ENCODE measurements at regions not wholly inside any gene's neighbourhood (a gene's known extent, or its start where the extent isn't known, plus 50 kb on each side); places are given as distances from the start of the nearest gene placed in this dataset.

DNA sequence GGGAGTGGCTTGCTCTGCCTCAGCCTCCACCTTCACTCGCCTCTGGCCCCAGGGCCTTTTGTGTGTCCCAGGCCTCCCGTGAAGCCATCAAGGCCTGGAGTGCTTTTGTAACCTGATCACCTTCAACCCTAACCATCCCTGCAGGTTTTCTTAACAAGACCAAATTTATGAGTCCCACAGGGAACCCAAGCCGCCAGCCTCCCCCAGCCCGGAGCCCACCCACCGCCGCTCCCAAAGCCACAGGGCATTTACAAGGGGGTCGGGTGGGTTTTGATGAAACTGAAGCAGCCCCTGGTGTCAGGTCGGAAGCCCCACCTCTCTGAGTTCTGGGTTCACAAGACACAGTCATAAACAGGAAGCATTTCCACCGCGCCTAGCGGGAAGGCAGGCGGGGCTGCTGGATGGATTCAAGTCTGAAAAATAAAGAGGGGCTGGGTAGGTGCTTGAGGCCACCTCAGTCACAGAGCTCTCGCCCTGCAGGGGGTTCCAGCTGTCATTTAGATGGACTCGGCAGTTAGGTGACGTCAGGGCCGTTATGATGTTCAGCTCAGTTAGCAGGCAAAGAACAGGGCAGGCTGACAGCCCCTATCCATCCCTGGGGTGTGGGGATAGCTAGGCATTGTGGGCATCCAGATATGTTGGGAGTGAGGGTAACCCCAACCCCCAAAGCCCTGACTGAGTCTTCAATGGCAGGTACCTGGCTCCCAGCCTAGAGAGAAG lies 128.5 kb downstream of the BCOR start:
- intact Hi-C loops (cut with micrococcal nuclease), result no loop called here
- H3K27ac ChIP-seq (ENCODE audit: low read length), result no peak overlapping the region
- H3K36me3 ChIP-seq (ENCODE audit: control insufficient read depth, insufficient read depth, low read length), result no peaks in the 10 kb centered on the region
- Mint-ChIP-seq H3K27ac (no peak overlapping the region), H3K36me3 (no peaks in the 10 kb centered on the region), H3K4me3 (no peak overlapping the region), H3K4me1 (no peaks in the 10 kb centered on the region), H3K27me3 (ENCODE audit: low read depth in 2 of 2) (peaks cover 3 to 19% of the 10 kb centered on the region in 2 donors), H3K9me3 (no peaks in the 10 kb centered on the region)
- 57% methylated on average over 16 of the region's 16 CpGs for WGBS (ENCODE audit: insufficient coverage)
- no peaks in the 10 kb centered on the region for H3K27me3 ChIP-seq (ENCODE audit: control insufficient read depth, insufficient read depth, low read length)
- peak in 1 of 2 donors; percentile 39 for DNase-seq
- no peak for ATAC-seq
- H3K4me1 ChIP-seq (ENCODE audit: control insufficient read depth, insufficient read depth, low read length), result peaks cover 6% of the 10 kb centered on the region
- no peaks in the 10 kb centered on the region for H3K9me3 ChIP-seq (ENCODE audit: control insufficient read depth, insufficient read depth, low read length)
- TF ChIP-seq CTCF (IDR thresholded peaks at IDR 0.05), result no peak
- no peak overlapping the region for H3K4me3 ChIP-seq (ENCODE audit: low read length)

DNA sequence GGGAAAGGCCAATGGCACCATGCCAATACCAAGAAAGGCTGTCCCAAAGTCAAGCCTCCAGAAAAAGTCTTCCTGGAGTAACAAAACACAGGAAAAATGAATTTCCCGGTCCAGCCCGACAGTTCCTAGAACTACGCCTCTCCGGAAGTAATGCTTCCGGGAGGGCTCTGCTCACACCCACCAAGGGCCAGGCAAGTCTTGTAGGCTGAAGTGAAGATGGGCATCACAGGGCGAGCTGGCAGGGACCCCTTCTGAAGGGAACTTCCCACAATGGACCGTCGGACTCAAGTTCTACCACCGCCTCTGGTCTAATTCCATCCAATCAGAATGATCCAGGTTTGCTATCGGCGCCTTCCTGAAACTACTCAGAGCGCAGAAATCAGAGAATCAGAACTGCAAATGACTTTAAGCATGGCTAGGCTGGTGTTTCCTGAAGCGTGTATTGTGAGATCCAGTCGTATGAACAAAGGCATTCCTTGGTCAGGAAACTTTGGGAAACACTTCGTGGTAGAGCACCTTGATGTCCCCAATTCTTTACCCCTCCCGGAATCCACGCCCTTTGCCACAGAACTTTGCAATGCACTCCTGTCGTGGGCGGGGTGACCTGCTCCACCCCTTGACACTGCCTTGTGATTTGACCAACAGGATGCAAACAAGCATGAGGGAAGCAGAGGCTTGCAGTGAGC lies 127.8 kb downstream of the BCOR start:
- H3K36me3 ChIP-seq (ENCODE audit: control insufficient read depth, insufficient read depth, low read length), result no peaks in the 10 kb centered on the region

DNA sequence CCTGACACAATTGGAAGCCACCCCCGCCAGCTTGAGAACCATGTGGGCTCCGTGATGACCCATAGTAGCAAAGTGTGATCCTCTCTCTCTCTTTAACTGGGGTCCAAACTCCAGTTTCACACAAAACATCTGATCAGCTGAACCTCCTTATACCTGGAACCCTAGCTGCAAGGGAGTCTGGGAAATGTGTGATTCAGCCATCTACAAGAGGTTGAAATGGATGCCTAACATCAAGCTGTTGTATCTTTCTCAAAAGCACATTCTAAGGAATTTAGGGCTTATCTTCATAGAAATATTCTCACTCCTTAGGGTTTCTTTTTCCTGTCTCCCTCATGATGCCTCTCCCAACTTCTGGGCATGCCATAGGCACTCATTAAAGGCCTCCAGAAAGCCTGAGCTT lies 126.0 kb downstream of the BCOR start:
- Mint-ChIP-seq H3K27ac (no peak overlapping the region), H3K4me1 (no peaks in the 10 kb centered on the region), H3K27me3 (ENCODE audit: low read depth in 2 of 2) (peaks cover 3 to 9% of the 10 kb centered on the region in 2 donors), H3K36me3 (no peaks in the 10 kb centered on the region), H3K4me3 (no peak overlapping the region), H3K9me3 (no peaks in the 10 kb centered on the region)
- H3K27ac ChIP-seq (ENCODE audit: low read length), result no peak overlapping the region
- ATAC-seq, result no peak
- H3K9me3 ChIP-seq (ENCODE audit: control insufficient read depth, insufficient read depth, low read length), result no peaks in the 10 kb centered on the region
- intact Hi-C loops (cut with micrococcal nuclease), result no loop called here
- peaks cover 6% of the 10 kb centered on the region for H3K4me1 ChIP-seq (ENCODE audit: control insufficient read depth, insufficient read depth, low read length)
- H3K4me3 ChIP-seq (ENCODE audit: low read length), result no peak overlapping the region
- no peaks in the 10 kb centered on the region for H3K36me3 ChIP-seq (ENCODE audit: control insufficient read depth, insufficient read depth, low read length)
- no peak for TF ChIP-seq CTCF (IDR thresholded peaks at IDR 0.05)
- WGBS (ENCODE audit: insufficient coverage), result 92% methylated on average over 2 of the region's 2 CpGs
- H3K27me3 ChIP-seq (ENCODE audit: control insufficient read depth, insufficient read depth, low read length), result no peaks in the 10 kb centered on the region
- DNase-seq, result no peak

More for the DNA sequence above, 127.8 kb downstream of the BCOR start:
- H3K27ac ChIP-seq (ENCODE audit: low read length), result no peak overlapping the region
- H3K4me1 ChIP-seq (ENCODE audit: control insufficient read depth, insufficient read depth, low read length), result peaks cover 6% of the 10 kb centered on the region
- intact Hi-C loops (cut with micrococcal nuclease), result no loop called here
- H3K9me3 ChIP-seq (ENCODE audit: control insufficient read depth, insufficient read depth, low read length), result no peaks in the 10 kb centered on the region
- ATAC-seq (no peak), DNase-seq (no peak)
- Mint-ChIP-seq H3K4me3 (no peak overlapping the region), H3K36me3 (no peaks in the 10 kb centered on the region), H3K4me1 (no peaks in the 10 kb centered on the region), H3K27ac (no peak overlapping the region), H3K9me3 (no peaks in the 10 kb centered on the region), H3K27me3 (ENCODE audit: low read depth in 2 of 2) (peaks cover 3 to 14% of the 10 kb centered on the region in 2 donors)
- TF ChIP-seq CTCF (IDR thresholded peaks at IDR 0.05), result no peak
- WGBS (ENCODE audit: insufficient coverage), result 88% methylated on average over 19 of the region's 19 CpGs
- H3K4me3 ChIP-seq (ENCODE audit: low read length), result no peak overlapping the region
- no peaks in the 10 kb centered on the region for H3K27me3 ChIP-seq (ENCODE audit: control insufficient read depth, insufficient read depth, low read length)

Measured in natural killer cell (primary cell).